GM21515 (cell line): ENCODE measurements at regions not wholly inside any gene's neighbourhood (a gene's known extent, or its start where the extent isn't known, plus 50 kb on each side); places are given as distances from the start of the nearest gene placed in this dataset.
"Not testable (repeated sequence)": the region's sequence is repeated elsewhere in the genome, so short reads cannot be mapped to it uniquely, and the experiment has no call there.

Experiments
- ATAC-seq: cut with Tn5 transposase; IDR thresholded peaks from one replicate; pipeline ENCODE4 v1.9.1; 2021; ENCODE audit not compliant: unreplicated experiment

DNA sequence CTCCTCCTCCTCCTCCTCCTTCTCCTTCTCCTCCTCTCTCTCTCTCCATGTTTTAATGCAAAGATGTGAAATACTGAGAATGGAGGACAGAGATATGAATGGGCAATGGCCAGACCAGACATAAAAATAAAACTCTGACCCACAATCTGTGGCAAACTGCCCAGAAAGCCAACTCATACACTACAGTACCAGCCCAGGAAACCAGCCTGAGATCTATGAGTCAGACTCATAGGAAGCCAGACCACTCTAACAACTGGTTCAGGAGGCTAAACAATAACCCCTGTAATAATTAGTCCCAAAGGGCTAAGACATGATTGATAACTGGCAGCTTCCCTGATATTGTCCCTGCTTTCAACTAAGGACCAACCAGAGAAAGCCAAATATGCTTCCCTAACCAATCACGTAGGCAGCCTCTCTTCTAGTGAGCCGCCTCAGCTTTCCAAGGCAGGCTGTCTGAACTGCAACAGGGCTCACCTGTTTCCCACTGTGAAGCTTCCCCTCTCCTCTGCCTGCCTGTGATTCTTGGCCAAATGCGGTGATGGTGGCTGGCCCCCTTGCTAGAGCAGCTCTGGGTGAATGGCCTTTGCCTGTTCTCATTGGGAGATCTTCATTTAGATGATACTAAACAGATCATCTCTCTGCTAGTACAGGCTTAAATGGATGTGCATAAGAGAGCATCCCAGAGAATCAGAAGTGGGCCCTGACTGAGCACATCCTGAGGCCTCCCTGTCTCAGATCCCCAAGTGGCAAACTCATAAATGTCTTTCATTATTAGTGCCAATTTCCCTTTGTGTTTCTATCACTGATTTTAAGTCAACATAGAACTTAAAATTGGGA is 817.6 kb downstream of the TNS3 start:
- ATAC-seq = no peak

- ATAC-seq = no peak
Observed at GRCh38 chr7:46763344-46763743, 818.6 kb downstream of the TNS3 start.

DNA sequence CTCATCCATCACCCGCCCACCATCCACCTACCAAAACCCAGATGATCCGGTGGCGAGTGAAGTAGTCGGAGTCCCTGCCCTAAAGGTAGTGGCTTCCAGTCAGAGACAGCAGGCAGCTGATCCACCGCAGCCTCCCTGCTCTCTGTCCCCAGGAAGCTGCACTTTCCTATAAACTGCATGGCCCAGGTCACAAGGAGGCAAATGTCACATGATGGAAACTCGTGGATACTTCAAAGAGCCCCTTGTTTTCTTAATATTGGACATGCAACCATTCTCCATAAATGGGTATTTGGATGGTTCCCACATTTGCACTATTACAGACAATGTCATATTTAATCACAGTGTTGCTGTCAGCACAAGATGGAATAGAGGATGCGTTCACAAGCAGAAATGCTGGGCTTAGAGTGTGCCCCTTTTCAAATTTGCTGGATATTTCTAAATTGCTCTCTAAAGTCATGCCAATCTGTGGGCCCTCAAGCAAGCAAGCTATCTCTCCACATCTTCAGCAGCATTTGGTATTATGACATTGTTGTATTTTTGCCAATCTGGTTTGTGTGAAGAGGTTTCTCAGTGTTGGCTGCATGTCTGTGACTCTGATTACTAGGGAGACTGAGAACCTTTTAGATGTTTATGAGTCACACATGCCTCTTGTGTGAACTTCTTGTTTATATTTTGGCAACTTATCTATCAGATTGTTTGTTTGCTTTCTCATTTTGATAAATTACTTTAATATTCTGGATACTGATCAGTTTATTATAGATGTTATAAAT is 822.0 kb downstream of the TNS3 start:
- no peak for ATAC-seq

- no peak for ATAC-seq
Observed at GRCh38 chr7:46756996-46757395, 824.9 kb downstream of the TNS3 start.

DNA sequence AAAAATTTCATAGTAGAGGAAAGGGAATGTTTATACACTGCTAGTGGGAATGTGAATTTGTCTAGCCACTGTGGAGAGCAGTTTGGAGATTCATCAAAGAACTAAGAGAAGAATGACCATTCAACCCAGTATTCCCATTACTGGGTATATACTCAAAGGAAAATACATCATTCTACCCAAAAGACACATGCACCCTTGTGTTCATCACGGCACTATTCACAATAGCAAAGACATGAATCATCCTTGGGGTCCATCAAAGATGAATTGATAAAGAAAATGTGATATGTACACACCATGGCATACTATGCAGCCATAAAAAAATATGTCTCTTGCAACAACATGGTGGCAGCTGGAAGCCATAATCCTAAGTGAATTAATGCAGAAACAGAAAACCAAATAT is 825.7 kb downstream of the TNS3 start:
- ATAC-seq = no peak

GRCh38 chr7:46755120-46756034 is 826.5 kb downstream of the TNS3 start:
- ATAC-seq = no peak

DNA sequence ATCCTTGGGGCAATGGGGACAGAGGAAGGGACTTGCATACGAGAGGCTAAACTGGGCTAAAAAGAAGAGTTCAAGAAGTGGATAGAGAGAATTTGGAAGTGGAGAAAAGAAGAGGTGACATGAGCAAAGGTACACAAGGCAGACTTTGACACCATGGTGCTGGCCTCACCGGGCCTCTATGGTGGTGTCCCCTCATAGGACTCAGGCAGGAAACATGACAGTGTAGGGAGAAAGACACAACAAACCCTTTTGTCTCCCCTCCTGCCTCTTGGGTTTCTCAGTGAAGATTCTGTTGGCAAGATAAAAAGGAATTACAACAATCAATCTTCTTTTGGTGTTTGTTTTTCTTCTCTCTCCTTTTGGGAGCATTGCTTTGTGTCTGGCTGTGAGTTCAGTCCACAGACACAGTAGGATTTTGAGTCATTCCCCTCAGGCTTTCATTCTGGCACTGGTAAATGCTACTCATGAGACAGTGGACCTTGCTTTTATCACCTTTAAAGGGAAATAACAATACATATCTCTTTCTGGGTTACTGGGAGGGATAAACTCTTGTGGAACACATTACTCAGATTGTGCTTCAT is 827.7 kb downstream of the TNS3 start:
- no peak for ATAC-seq

DNA sequence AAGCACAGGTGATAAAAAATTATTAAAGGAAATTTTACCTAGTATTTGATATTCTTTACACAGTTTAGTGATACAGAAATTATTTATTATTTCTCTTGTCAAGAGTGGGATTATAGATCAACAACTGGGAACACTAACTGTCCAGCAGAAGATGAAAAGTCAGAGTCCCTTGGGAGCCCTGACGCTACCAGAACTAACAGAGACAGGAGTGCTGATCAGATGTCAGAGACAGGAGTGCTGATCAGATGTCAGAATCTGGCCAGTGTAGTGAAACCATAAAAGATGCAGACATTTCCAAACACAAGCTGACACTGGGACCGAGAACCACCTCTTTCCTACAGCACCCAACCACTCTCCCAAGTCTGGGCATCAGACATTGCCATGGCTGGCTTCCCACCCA is 828.2 kb downstream of the TNS3 start:
- ATAC-seq = no peak

DNA sequence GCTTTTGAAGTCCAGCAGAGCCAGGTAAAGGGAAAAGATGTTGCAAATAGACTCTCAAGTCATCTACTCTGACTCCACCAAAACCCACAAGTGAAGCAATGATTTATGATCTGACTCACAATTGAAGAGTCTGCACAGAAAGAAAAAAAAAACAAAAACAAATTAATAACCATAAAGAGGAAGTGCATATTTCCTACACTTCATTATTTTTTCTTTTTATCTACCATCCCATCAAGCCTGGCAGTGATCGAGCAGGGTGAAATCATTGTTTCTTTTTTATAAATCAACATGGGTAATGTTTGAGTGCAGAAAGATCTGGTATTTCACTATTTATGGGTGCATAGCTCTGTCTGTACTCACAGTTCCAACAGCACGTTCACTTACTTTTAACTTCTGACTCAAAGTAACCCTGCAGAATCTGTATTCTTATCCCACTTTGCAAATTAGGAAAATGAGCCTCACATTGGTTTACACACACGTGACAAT is 829.0 kb downstream of the TNS3 start:
- ATAC-seq = no peak

- not testable (repeated sequence) for ATAC-seq
Observed at GRCh38 chr7:46751927-46752723, 829.8 kb downstream of the TNS3 start.

DNA sequence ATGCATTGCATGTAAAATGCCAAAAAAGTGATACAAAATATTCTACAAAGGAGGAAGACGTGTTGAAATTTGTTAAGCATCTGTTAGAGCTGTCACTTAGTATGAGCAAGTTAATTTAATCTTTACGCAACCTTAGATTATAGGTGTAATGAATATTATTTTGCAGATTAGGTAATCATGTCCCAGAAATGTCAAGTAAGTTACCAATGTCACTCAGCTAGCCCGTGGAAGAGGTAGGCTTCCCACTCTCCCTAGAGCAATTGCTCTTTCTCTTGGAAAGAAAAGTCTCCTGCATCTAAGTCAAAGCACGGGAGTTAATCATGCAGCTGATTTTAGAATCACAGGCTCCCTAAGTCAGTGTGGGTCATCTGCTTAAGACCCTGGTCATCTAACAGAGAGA is 830.4 kb upstream of the IGFBP3 start:
- ATAC-seq = no peak

- no peak for ATAC-seq
Observed at GRCh38 chr7:46750321-46750865, 829.3 kb upstream of the IGFBP3 start.

- no peak for ATAC-seq
Observed at GRCh38 chr7:46747869-46748576, 827.0 kb upstream of the IGFBP3 start.

- ATAC-seq = no peak
Observed at GRCh38 chr7:46746695-46747687, 825.9 kb upstream of the IGFBP3 start.

- no peak for ATAC-seq
Observed at GRCh38 chr7:46745707-46746090, 824.6 kb upstream of the IGFBP3 start.

DNA sequence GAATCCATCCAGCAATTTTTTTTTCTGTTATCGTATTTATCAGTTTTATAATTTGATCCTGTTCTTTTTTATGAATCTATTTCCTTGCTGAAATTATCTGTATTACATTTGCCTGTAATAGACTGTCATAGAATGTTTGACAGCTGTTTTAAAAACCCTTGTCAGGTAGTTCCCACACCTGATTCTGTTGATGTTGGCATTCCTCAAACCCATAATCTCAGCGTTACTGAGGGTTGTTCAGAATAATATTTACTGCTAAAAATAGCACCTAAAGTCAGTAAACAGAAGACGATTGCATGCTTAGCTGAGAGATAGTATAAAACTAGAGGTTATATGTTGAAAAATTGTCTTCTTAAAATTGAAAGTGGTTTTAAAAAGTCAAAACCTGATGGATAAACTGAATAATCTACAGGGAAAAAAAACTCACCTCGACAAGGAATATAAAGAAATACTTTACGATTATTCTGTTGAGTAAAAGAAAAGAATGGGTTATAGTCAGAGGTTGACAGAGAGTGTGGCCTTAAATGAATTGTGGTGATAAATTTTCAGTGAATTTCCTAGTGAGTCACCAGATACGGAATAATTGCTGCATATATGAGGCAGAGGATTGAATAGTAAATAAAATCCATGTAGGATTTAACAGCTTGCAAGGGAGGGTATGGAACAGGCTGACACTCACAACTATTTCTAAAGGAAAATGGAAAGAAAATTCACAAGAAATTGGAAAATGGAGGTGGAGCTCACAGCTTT is 824.1 kb upstream of the IGFBP3 start:
- ATAC-seq = no peak

GRCh38 chr7:46742601-46743000 is 821.5 kb upstream of the IGFBP3 start:
- ATAC-seq = no peak
